Spleen (tissue), 7 donors: ENCODE measurements at regions not wholly inside any gene's neighbourhood (a gene's known extent, or its start where the extent isn't known, plus 50 kb on each side); places are given as distances from the start of the nearest gene placed in this dataset.

Experiments used
- POLR2A ChIP-seq, 3 donors: fragments of 450-650 bp; IDR thresholded peaks; one replicate each; pipeline ENCODE4 v1.5.1; 2017; ENCODE audit warnings: antibody characterized with exemption in 3 of 3, mild to moderate bottlenecking in 1 of 3
- TF ChIP-seq, protein P1 (sequence below), 11 experiments: fragments of 200-600 bp in 7 of 11; fragments of 450-650 bp in 4 of 11; sonication (generic) in 4 of 11; IDR thresholded peaks in 8 of 11; conservative IDR thresholded peaks in 3 of 11; 1 replicate in 7 of 11; 2 replicates in 4 of 11; pipeline versions ENCODE4 v1.4.0 to v1.8.0; 2016 to 2021; ENCODE audit warnings: antibody characterized with exemption in 11 of 11, inconsistent platforms in 4 of 11, mild to moderate bottlenecking in 1 of 11
- donor health status: DM: no; HTN: no; CAD: no; lungs with moderate emphysema.
- donor health status: DM: no; HTN: no; CAD: no.
- donor health status: DM: no; HTN: no; CAD: no.

DNA sequence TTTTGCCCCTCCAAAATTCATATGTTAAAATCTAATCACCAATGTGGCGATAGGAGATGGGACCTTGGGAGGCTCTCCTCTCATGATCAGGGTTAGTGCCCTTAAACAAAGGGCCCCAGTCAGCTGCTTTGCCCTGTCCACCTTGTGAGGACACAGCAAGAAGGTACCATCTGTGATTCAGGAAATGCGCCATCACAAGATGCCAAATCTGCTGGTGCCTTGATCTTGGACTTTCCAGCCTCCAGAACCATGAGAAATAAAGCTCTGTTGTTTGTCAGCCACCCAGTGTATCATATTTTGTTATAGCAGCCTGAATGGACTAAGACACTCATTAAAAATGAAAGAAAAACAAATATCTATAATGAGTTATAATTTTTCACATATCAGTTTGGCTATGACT, 63.0 kb upstream of the NKD1 start:
- TF ChIP-seq, protein P1, sequence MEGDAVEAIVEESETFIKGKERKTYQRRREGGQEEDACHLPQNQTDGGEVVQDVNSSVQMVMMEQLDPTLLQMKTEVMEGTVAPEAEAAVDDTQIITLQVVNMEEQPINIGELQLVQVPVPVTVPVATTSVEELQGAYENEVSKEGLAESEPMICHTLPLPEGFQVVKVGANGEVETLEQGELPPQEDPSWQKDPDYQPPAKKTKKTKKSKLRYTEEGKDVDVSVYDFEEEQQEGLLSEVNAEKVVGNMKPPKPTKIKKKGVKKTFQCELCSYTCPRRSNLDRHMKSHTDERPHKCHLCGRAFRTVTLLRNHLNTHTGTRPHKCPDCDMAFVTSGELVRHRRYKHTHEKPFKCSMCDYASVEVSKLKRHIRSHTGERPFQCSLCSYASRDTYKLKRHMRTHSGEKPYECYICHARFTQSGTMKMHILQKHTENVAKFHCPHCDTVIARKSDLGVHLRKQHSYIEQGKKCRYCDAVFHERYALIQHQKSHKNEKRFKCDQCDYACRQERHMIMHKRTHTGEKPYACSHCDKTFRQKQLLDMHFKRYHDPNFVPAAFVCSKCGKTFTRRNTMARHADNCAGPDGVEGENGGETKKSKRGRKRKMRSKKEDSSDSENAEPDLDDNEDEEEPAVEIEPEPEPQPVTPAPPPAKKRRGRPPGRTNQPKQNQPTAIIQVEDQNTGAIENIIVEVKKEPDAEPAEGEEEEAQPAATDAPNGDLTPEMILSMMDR (IDR thresholded peaks at IDR 0.05 in 8 of 11, conservative IDR thresholded peaks at IDR 0.05 in 3 of 11), result no peak
- no peak for TF ChIP-seq POLR2A (IDR thresholded peaks at IDR 0.05)
